ENCODE measurements at regions not wholly inside any gene's neighbourhood (a gene's known extent, or its start where the extent isn't known, plus 50 kb on each side); places are given as distances from the start of the nearest gene placed in this dataset.

- TF ChIP-seq CTCF (IDR thresholded peaks at IDR 0.05; ENCODE audit: poor library complexity, severe bottlenecking) (no peak), EZH2 (IDR thresholded peaks at IDR 0.05; ENCODE audit: borderline replicate concordance, insufficient read depth, low read length, poor library complexity, severe bottlenecking) (no peak), TAF1 (IDR thresholded peaks at IDR 0.05; ENCODE audit: low read depth) (no peak), POLR2AphosphoS5 (IDR thresholded peaks at IDR 0.05) (no peak), REST (IDR thresholded peaks at IDR 0.05; ENCODE audit: borderline replicate concordance) (no peak), RAD21 (conservative IDR thresholded peaks at IDR 0.05) (no peak), MXI1 (conservative IDR thresholded peaks at IDR 0.05; ENCODE audit: poor library complexity, severe bottlenecking) (no peak), EP300 (conservative IDR thresholded peaks at IDR 0.05; ENCODE audit: poor library complexity, severe bottlenecking) (no peak), SMC3 (conservative IDR thresholded peaks at IDR 0.05; ENCODE audit: poor library complexity) (no peak)
Measured at GRCh38 chr1:112099979-112100378, 110.5 kb upstream of the KCND3 start.
